Endothelial cell of umbilical vein (primary cell): ENCODE measurements at regions not wholly inside any gene's neighbourhood (a gene's known extent, or its start where the extent isn't known, plus 50 kb on each side); places are given as distances from the start of the nearest gene placed in this dataset.

Experiments
- BruUV-seq: library from RNA; stranded (reverse); fragments of 400-500 nt; replicated peaks from 2 replicates; lab custom pipeline; 2021; lab: Mats Ljungman, UMichigan
- CTCF ChIA-PET: fragments of 300-600, 350-600 bp; sonication (Branson Sonifier 250); formaldehyde crosslinking; loops from one replicate; lab custom pipeline; 2021; ENCODE audit warnings: antibody characterized with exemption, inconsistent platforms; lab: Charles Lee
- POLR2A ChIA-PET: fragments of 300-600, 350-600 bp; sonication (Branson Sonifier 250); formaldehyde crosslinking; loops from one replicate; lab custom pipeline; 2021; ENCODE audit warnings: antibody characterized with exemption, inconsistent platforms; lab: Charles Lee
- DNase-seq: peaks from one replicate; pipeline ENCODE4 v3.0.0-alpha.2; 2011; ENCODE audit warnings: low read depth, low spot score
- FAIRE-seq: peaks from 2 replicates; lab custom pipeline; 2011; peaks lifted over from hg19 to GRCh38; lab: Jason Lieb, UNC
- H2AFZ ChIP-seq: 2 replicates; pipeline ENCODE4 v1.6.0; 2012; ENCODE audit warnings: low read depth, low read length, control low read depth, inconsistent platforms
- H3K27ac ChIP-seq: 2 replicates; pipeline ENCODE4 v1.5.1; 2011; ENCODE audit warnings: low read depth, mild to moderate bottlenecking, control low read depth, low read length, moderate library complexity; ENCODE audit not compliant: insufficient read depth
- H3K27me3 ChIP-seq, 2 experiments: 2 replicates each; pipeline versions ENCODE4 v1.6.0 to v1.6.1; 2011; ENCODE audit warnings: low read length in 2 of 2, mixed read lengths in 1 of 2; ENCODE audit not compliant: control insufficient read depth in 2 of 2, insufficient read depth in 2 of 2
- H3K36me3 ChIP-seq, 2 experiments: 2 replicates in 1 of 2; 3 replicates in 1 of 2; pipeline ENCODE4 v1.5.1; 2011; ENCODE audit warnings: low read length in 2 of 2, mild to moderate bottlenecking in 1 of 2, moderate library complexity in 1 of 2; ENCODE audit not compliant: control insufficient read depth in 2 of 2, insufficient read depth in 2 of 2; ENCODE audit errors: extremely low read depth in 1 of 2
- H3K4me1 ChIP-seq: 3 replicates; pipeline ENCODE4 v1.5.1; 2011; ENCODE audit warnings: mild to moderate bottlenecking, low read length; ENCODE audit not compliant: control insufficient read depth, insufficient read depth; ENCODE audit errors: extremely low read depth
- H3K4me2 ChIP-seq: 2 replicates; pipeline ENCODE4 v1.6.1; 2011; ENCODE audit warnings: low read length, control low read depth, mixed read lengths; ENCODE audit not compliant: insufficient read depth
- H3K4me3 ChIP-seq, 3 experiments: fragments of 200-600 bp in 1 of 3; sonication (generic), shearing (Covaris generic) in 1 of 3; replicated peaks in 1 of 3; 2 replicates each; pipeline ENCODE4 v1.5.1; 2011 to 2016; ENCODE audit warnings: control low read depth in 3 of 3, low read length in 3 of 3, mild to moderate bottlenecking in 2 of 3, inconsistent platforms in 1 of 3, low read depth in 1 of 3, moderate library complexity in 1 of 3; ENCODE audit not compliant: insufficient read depth in 1 of 3
- H3K79me2 ChIP-seq: 2 replicates; pipeline ENCODE4 v1.6.0; 2012; ENCODE audit warnings: low read length, inconsistent platforms; ENCODE audit not compliant: control insufficient read depth, insufficient read depth
- H3K9ac ChIP-seq: replicated peaks from 2 replicates; pipeline ENCODE3; 2011; ENCODE audit warnings: low read length, control low read depth; ENCODE audit not compliant: insufficient read depth; ENCODE audit errors: extremely low read depth
- H3K9me1 ChIP-seq: replicated peaks from 3 replicates; pipeline ENCODE4 v1.6.0; 2011; ENCODE audit warnings: mild to moderate bottlenecking, low read length; ENCODE audit not compliant: control insufficient read depth, insufficient read depth; ENCODE audit errors: extremely low read depth
- H3K9me3 ChIP-seq: replicated peaks from 2 replicates; pipeline ENCODE4 v1.5.1; 2012; ENCODE audit warnings: low read length, inconsistent platforms; ENCODE audit not compliant: control insufficient read depth, insufficient read depth
- H4K20me1 ChIP-seq: replicated peaks from 2 replicates; pipeline ENCODE3; 2011; ENCODE audit warnings: mild to moderate bottlenecking, low read length; ENCODE audit not compliant: control insufficient read depth, insufficient read depth; ENCODE audit errors: extremely low read depth
- EZH2 ChIP-seq: IDR thresholded peaks from 2 replicates; pipeline ENCODE4 v1.6.1; 2012; ENCODE audit warnings: borderline replicate concordance, low read depth, mild to moderate bottlenecking, moderate library complexity, low read length, inconsistent platforms; ENCODE audit not compliant: severe bottlenecking
- FOS ChIP-seq: IDR thresholded peaks from 2 replicates; pipeline ENCODE4 v1.6.1; 2011; ENCODE audit warnings: mild to moderate bottlenecking, low read length, moderate library complexity, borderline replicate concordance; ENCODE audit not compliant: insufficient read depth
- GATA2 ChIP-seq: IDR thresholded peaks from 2 replicates; pipeline ENCODE4 v1.7.0; 2011; ENCODE audit warnings: low read depth, mild to moderate bottlenecking, moderate library complexity, mixed read lengths, low read length; ENCODE audit not compliant: insufficient read length, insufficient read depth
- JUN ChIP-seq: IDR thresholded peaks from 2 replicates; pipeline ENCODE4 v1.6.1; 2011; ENCODE audit warnings: borderline replicate concordance, low read depth; ENCODE audit not compliant: insufficient read length, insufficient read depth
- MYC ChIP-seq: IDR thresholded peaks from one replicate; pipeline ENCODE4 v1.6.1; 2011; ENCODE audit warnings: mild to moderate bottlenecking, low read depth, low read length
- POLR2A ChIP-seq: IDR thresholded peaks from 2 replicates; pipeline ENCODE4 v1.6.1; 2012; ENCODE audit warnings: low read depth, mild to moderate bottlenecking, control low read depth, low read length
- POLR2AphosphoS5 ChIP-seq: IDR thresholded peaks from 2 replicates; pipeline ENCODE4 v1.6.1; 2012; ENCODE audit warnings: low read depth, mild to moderate bottlenecking, control low read depth, low read length, moderate library complexity; ENCODE audit not compliant: insufficient read depth
- dilution Hi-C: fragments of 300-500 bp; cut with MboI; formaldehyde crosslinking; loops from one replicate; pipeline ENCODE4 v1.15.0; 2019; ENCODE audit warnings: low sequenced_read_pairs; ENCODE audit not compliant: extremely low pct_ligation_motif_present
- intact Hi-C: fragments of 100-400 bp; cut with micrococcal nuclease; formaldehyde crosslinking; loops from one replicate; pipeline ENCODE4 v1.10.0; 2022
- TF ChIP-seq, protein P1 (sequence below), 2 donors: IDR thresholded peaks; 1 replicate in 1 of 2; 2 replicates in 1 of 2; pipeline ENCODE4 v1.5.1; 2011; ENCODE audit warnings: low read length in 2 of 2, mild to moderate bottlenecking in 2 of 2, moderate library complexity in 2 of 2, control low read depth in 1 of 2, inconsistent platforms in 1 of 2, low read depth in 1 of 2; ENCODE audit not compliant: insufficient read depth in 1 of 2; ENCODE audit errors: extremely low read depth in 1 of 2
- TF ChIP-seq, protein P2 (sequence below): IDR thresholded peaks from 2 replicates; pipeline ENCODE4 v1.6.1; 2011; ENCODE audit not compliant: insufficient read depth, insufficient read length

DNA sequence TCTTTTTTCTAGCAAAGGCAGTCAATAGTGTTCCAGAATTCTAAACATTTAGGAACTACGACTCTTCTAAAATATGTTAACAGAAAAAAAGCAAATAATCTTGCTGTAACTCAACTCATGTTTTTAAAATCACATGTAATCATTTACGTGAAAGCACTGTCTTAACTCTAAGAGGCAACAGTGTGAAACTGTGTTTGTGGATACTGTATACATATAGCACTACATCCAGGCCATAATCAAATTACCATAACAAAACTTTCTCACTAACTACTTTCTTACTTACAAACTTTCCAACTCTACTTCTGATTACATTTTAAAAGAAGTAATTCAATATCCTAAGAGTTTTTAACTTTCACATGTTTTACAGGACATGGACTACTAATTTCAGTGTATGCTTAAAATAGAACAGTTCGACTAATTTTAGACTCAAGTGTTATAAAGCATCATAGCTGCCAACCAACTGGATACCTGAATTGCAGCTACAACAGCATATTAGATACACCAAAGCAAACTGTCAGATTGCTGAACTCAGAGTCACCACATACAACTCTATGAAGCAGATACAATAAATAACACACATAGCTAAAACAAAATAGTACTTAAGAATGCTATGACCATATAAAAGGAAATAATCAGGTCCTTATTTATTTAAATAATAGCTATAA, 121.6 kb upstream of the BEND6 start:
- H3K79me2 ChIP-seq = peaks cover 86% of the 10 kb centered on the region
- CTCF ChIA-PET = interaction anchor here (1.0 to 1.4 kb wide), 2 partner anchors 69 to 195 kb away, joined by 3 read pairs; no protein-coding TSS in a partner anchor
- H3K36me3 ChIP-seq = no peaks in the 10 kb centered on the region
- BruUV-seq = no TSS peak
- no peak for DNase-seq
- no peak overlapping the region for H3K27ac ChIP-seq
- POLR2A ChIA-PET = no interaction called here
- H2AFZ ChIP-seq = no peak overlapping the region
- H3K27me3 ChIP-seq = no peaks in the 10 kb centered on the region
- peaks cover 19% of the 10 kb centered on the region for H4K20me1 ChIP-seq
- dilution Hi-C loops = no loop called here
- no peak for FAIRE-seq
- no peaks in the 10 kb centered on the region for H3K4me1 ChIP-seq
- H3K9me3 ChIP-seq = no peaks in the 10 kb centered on the region
- no peak overlapping the region for H3K4me3 ChIP-seq
- no peak overlapping the region for H3K9ac ChIP-seq
- intact Hi-C loops = no loop called here
- no peaks in the 10 kb centered on the region for H3K9me1 ChIP-seq
- no peak overlapping the region for H3K4me2 ChIP-seq
- TF ChIP-seq, protein P1, sequence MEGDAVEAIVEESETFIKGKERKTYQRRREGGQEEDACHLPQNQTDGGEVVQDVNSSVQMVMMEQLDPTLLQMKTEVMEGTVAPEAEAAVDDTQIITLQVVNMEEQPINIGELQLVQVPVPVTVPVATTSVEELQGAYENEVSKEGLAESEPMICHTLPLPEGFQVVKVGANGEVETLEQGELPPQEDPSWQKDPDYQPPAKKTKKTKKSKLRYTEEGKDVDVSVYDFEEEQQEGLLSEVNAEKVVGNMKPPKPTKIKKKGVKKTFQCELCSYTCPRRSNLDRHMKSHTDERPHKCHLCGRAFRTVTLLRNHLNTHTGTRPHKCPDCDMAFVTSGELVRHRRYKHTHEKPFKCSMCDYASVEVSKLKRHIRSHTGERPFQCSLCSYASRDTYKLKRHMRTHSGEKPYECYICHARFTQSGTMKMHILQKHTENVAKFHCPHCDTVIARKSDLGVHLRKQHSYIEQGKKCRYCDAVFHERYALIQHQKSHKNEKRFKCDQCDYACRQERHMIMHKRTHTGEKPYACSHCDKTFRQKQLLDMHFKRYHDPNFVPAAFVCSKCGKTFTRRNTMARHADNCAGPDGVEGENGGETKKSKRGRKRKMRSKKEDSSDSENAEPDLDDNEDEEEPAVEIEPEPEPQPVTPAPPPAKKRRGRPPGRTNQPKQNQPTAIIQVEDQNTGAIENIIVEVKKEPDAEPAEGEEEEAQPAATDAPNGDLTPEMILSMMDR (IDR thresholded peaks at IDR 0.05; ENCODE audit: extremely low read depth in 1 of 2, insufficient read depth in 1 of 2, low read depth in 1 of 2, low read length in 2 of 2) = no peak
- no peak for TF ChIP-seq EZH2
- TF ChIP-seq, protein P2, sequence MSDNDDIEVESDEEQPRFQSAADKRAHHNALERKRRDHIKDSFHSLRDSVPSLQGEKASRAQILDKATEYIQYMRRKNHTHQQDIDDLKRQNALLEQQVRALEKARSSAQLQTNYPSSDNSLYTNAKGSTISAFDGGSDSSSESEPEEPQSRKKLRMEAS = no peak

DNA sequence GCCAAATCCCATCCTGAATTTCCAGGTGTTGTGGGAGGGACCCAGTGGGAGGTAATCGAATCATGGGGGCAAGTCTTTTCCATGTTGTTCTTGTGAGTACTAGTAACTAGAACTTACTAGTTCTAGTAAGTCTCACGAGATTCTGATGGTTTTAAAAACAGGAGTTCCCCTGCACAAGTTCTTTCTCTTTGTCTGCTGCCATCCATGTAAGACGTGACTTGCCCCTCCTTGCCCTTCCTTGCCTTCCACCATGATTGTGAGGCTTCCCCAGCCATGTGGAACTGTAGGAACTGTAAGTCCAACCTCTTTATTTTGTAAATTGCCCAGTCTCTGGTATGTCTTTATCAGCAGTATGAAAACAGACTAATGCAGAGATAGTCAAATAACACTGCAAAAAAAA, 122.7 kb upstream of the BEND6 start:
- H3K36me3 ChIP-seq = no peaks in the 10 kb centered on the region
- peaks cover 11% of the 10 kb centered on the region for H4K20me1 ChIP-seq
- H3K27me3 ChIP-seq = no peaks in the 10 kb centered on the region
- intact Hi-C loops (no loop called here), dilution Hi-C loops (no loop called here)
- no peak overlapping the region for H3K4me3 ChIP-seq
- no peak overlapping the region for H3K27ac ChIP-seq
- no peak overlapping the region for H3K9ac ChIP-seq
- DNase-seq = no peak
- H2AFZ ChIP-seq = no peak overlapping the region
- POLR2A ChIA-PET = no interaction called here
- H3K9me1 ChIP-seq = no peaks in the 10 kb centered on the region
- FAIRE-seq = no peak
- H3K9me3 ChIP-seq = no peaks in the 10 kb centered on the region
- H3K4me2 ChIP-seq = no peak overlapping the region
- no TSS peak for BruUV-seq
- no peak for TF ChIP-seq MYC
- no peak for TF ChIP-seq FOS
- TF ChIP-seq, protein P2 = no peak
- TF ChIP-seq GATA2 = no peak
- no peak for TF ChIP-seq EZH2
- TF ChIP-seq, protein P1 (IDR thresholded peaks at IDR 0.05; ENCODE audit: extremely low read depth in 1 of 2, insufficient read depth in 1 of 2, low read depth in 1 of 2, low read length in 2 of 2) = no peak
- TF ChIP-seq POLR2AphosphoS5 = no peak
- TF ChIP-seq POLR2A = no peak
- no peak for TF ChIP-seq JUN
- CTCF ChIA-PET = no interaction called here
- no peaks in the 10 kb centered on the region for H3K4me1 ChIP-seq
- H3K79me2 ChIP-seq = peaks cover 84% of the 10 kb centered on the region
